ENCODE measurements at regions not wholly inside any gene's neighbourhood (a gene's known extent, or its start where the extent isn't known, plus 50 kb on each side); places are given as distances from the start of the nearest gene placed in this dataset.

DNA sequence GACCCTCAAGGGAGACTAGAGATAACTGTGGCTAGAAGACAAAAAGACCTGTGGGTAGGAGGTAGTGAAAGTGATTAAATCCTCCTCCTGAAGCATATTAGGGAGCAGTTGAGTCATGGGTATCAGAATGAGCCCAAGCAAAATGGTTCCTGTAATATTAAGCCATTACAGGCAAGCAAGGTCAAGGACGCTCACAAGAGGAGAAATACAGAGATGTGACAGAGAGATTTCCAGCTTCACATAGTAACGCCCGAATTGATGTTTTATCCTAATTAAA lies 77.7 kb downstream of the FAM76B start:
- Histone ChIP-seq H2AFZ (ENCODE audit: low read length) (no peak overlapping the region), H3T11ph (ENCODE audit: low read length) (no peak overlapping the region), H3K56ac (ENCODE audit: insufficient read length, low read depth, low read length) (no peak overlapping the region), H2BK15ac (ENCODE audit: low read depth, low read length) (no peak overlapping the region), H3K23me2 (ENCODE audit: insufficient read length, low read depth, low read length, poor library complexity, severe bottlenecking) (no peaks in the 10 kb centered on the region), H3K18ac (ENCODE audit: insufficient read length, low read depth, low read length) (no peak overlapping the region), H2BK12ac (ENCODE audit: insufficient read length, low read depth, low read length) (no peak overlapping the region), H4K5ac (ENCODE audit: insufficient read length, low read depth, low read length) (no peak overlapping the region), H4K20me1 (ENCODE audit: control insufficient read depth, insufficient read depth, insufficient read length) (no peaks in the 10 kb centered on the region), H3K79me1 (ENCODE audit: insufficient read depth, low read depth, low read length, poor library complexity, severe bottlenecking) (no peaks in the 10 kb centered on the region), H3K27me3 (ENCODE audit: insufficient read depth, low read length) (no peaks in the 10 kb centered on the region), H2BK20ac (ENCODE audit: low read depth, low read length, poor library complexity, severe bottlenecking) (no peak overlapping the region), H3K4me2 (ENCODE audit: insufficient read depth, insufficient read length, low read length) (no peak overlapping the region), H4K91ac (ENCODE audit: insufficient read length, low read depth, low read length) (no peak overlapping the region), H2BK5ac (ENCODE audit: insufficient read length, low read length) (no peak overlapping the region), H3K79me2 (ENCODE audit: insufficient read depth, low read length) (no peaks in the 10 kb centered on the region), H2BK120ac (ENCODE audit: low read depth, low read length, poor library complexity, severe bottlenecking) (no peak overlapping the region), H3K14ac (ENCODE audit: insufficient read depth, low read length) (no peak overlapping the region), H3K27ac (ENCODE audit: insufficient read length, low read depth, low read length) (no peak overlapping the region), H3K4ac (ENCODE audit: low read depth, low read length) (no peak overlapping the region), H2AK5ac (ENCODE audit: insufficient read length, low read length) (no peak overlapping the region), H3K9me3 (ENCODE audit: control insufficient read depth, low read depth, low read length) (no peaks in the 10 kb centered on the region), H4K8ac (replicated peaks; ENCODE audit: insufficient read length, low read depth, low read length) (no peak overlapping the region), H3K9ac (ENCODE audit: extremely low read depth, insufficient read length, low read length) (no peak overlapping the region), H3K4me1 (ENCODE audit: insufficient read depth, low read length) (no peaks in the 10 kb centered on the region), H3K23ac (ENCODE audit: insufficient read length, low read depth, low read length) (no peak overlapping the region)
- WGBS (ENCODE audit: extremely low coverage, insufficient read length, low lambda C conversion rate) = no CpG with 5 or more reads among the region's 3 CpGs
- peaks cover 7 to 10% of the 10 kb centered on the region in 2 experiments; a peak in 3 of 4 replicates for H3K4me1 Mint-ChIP-seq
- no peak for DNase-seq
- no peaks in the 10 kb centered on the region for H3K27me3 Mint-ChIP-seq (ENCODE audit: low read depth)
- TF ChIP-seq, protein P1, sequence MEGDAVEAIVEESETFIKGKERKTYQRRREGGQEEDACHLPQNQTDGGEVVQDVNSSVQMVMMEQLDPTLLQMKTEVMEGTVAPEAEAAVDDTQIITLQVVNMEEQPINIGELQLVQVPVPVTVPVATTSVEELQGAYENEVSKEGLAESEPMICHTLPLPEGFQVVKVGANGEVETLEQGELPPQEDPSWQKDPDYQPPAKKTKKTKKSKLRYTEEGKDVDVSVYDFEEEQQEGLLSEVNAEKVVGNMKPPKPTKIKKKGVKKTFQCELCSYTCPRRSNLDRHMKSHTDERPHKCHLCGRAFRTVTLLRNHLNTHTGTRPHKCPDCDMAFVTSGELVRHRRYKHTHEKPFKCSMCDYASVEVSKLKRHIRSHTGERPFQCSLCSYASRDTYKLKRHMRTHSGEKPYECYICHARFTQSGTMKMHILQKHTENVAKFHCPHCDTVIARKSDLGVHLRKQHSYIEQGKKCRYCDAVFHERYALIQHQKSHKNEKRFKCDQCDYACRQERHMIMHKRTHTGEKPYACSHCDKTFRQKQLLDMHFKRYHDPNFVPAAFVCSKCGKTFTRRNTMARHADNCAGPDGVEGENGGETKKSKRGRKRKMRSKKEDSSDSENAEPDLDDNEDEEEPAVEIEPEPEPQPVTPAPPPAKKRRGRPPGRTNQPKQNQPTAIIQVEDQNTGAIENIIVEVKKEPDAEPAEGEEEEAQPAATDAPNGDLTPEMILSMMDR (conservative IDR thresholded peaks at IDR 0.05) = no peak
- H3K36me3 Mint-ChIP-seq (ENCODE audit: insufficient read depth in 1 of 3, low read depth in 3 of 3) = no peaks in the 10 kb centered on the region
- peak overlapping the region in 1 of 3 experiments; percentile 21; a peak in 1 of 7 replicates for H3K27ac Mint-ChIP-seq
- no peak overlapping the region for H3K4me3 Mint-ChIP-seq
- H3K9me3 Mint-ChIP-seq = no peaks in the 10 kb centered on the region
